Brain microvascular endothelial cell (primary cell): ENCODE measurements at regions not wholly inside any gene's neighbourhood (a gene's known extent, or its start where the extent isn't known, plus 50 kb on each side); places are given as distances from the start of the nearest gene placed in this dataset.

Experiments used
- DNase-seq: peaks from one replicate; pipeline ENCODE4 v3.0.0-alpha.2; 2020
- H3K27ac ChIP-seq: fragments of 250-450 bp; sonication (Bioruptor Pico); 2 replicates; pipeline ENCODE4 v1.5.1; 2020; ENCODE audit warnings: mild to moderate bottlenecking, moderate library complexity
- H3K27me3 ChIP-seq: fragments of 250-450 bp; sonication (Bioruptor Pico); replicated peaks from 2 replicates; pipeline ENCODE4 v1.5.1; 2020; ENCODE audit warnings: mild to moderate bottlenecking
- H3K36me3 ChIP-seq: fragments of 250-450 bp; sonication (Bioruptor Pico); replicated peaks from 2 replicates; pipeline ENCODE4 v1.5.1; 2020; ENCODE audit warnings: mild to moderate bottlenecking
- H3K4me3 ChIP-seq: 2 replicates; pipeline ENCODE4 v1.5.1; 2011; ENCODE audit warnings: low read depth, mild to moderate bottlenecking, control low read depth, low read length, moderate library complexity
- in situ Hi-C: cut with HindIII; loops from 2 replicates; pipeline ENCODE4 v1.10.0; 2017; ENCODE audit warnings: low sequenced_read_pairs, low pct_ligation_motif_present
- TF ChIP-seq, protein P1 (sequence below): IDR thresholded peaks from 2 replicates; pipeline ENCODE4 v1.5.1; 2011; ENCODE audit warnings: low read depth, mild to moderate bottlenecking, moderate library complexity, low read length, control low read depth, inconsistent platforms; ENCODE audit errors: missing control alignments

DNA sequence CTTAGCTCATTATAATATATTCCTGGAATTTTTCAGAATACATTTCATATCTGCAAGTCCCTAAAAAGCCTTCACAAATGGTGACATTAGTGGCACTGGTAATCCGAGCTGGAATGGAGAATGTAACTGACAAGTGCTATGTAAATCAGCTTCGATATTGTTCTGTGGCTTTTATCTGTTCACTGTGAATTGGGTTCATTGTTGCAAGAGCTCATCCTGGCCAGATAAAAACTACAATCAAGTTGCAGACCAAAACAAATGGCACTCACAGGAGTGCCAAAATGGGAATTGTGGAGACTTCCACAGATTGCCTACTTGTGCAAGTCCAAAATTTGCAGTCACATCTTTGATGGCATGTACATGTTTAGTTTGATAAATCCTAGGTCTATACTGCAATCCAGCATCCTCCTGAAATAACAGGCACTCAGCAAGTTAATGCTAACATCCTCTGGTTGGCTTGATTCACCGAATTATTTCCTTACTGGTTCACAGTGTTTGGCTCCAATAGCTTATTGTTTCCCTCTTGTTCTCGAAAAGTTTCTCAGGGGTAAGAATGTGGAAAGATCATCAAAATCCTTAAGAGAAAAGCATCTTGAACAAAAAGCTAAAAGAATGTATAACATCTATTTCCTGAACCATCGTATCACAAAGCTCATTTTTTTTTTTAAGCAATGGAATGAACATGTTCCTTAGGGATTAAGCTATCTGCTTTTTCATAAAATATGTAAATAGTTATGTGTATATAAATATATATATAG lies 904.9 kb downstream of the CENPC start:
- no peak for DNase-seq
- TF ChIP-seq, protein P1, sequence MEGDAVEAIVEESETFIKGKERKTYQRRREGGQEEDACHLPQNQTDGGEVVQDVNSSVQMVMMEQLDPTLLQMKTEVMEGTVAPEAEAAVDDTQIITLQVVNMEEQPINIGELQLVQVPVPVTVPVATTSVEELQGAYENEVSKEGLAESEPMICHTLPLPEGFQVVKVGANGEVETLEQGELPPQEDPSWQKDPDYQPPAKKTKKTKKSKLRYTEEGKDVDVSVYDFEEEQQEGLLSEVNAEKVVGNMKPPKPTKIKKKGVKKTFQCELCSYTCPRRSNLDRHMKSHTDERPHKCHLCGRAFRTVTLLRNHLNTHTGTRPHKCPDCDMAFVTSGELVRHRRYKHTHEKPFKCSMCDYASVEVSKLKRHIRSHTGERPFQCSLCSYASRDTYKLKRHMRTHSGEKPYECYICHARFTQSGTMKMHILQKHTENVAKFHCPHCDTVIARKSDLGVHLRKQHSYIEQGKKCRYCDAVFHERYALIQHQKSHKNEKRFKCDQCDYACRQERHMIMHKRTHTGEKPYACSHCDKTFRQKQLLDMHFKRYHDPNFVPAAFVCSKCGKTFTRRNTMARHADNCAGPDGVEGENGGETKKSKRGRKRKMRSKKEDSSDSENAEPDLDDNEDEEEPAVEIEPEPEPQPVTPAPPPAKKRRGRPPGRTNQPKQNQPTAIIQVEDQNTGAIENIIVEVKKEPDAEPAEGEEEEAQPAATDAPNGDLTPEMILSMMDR: no peak
- H3K27ac ChIP-seq: no peak overlapping the region
- H3K27me3 ChIP-seq: no peaks in the 10 kb centered on the region
- H3K36me3 ChIP-seq: no peaks in the 10 kb centered on the region
- no peak overlapping the region for H3K4me3 ChIP-seq
- in situ Hi-C loops: no loop called here

DNA sequence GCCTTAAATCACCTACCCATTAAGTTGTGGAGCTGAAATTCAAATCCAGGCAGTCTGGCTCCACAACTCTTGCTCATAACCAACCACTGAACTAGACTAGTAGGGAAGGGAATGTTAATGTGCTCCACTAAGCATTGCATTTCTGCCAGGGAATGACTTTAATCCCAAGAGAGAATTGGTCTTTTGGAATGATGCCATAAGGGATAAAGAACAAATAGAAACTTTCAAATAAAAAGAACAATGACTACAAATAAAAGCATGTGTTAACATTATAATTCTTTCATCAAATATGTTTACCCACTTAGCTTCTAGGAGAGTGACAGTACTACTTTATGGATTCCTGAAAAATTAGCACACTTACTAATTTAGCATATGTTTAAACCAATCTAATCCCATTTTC lies 905.9 kb downstream of the CENPC start:
- no peak for DNase-seq
- Histone ChIP-seq H3K4me3 (no peak overlapping the region), H3K27ac (no peak overlapping the region), H3K36me3 (no peaks in the 10 kb centered on the region), H3K27me3 (no peaks in the 10 kb centered on the region)
- in situ Hi-C loops: no loop called here
- TF ChIP-seq, protein P1: no peak

DNA sequence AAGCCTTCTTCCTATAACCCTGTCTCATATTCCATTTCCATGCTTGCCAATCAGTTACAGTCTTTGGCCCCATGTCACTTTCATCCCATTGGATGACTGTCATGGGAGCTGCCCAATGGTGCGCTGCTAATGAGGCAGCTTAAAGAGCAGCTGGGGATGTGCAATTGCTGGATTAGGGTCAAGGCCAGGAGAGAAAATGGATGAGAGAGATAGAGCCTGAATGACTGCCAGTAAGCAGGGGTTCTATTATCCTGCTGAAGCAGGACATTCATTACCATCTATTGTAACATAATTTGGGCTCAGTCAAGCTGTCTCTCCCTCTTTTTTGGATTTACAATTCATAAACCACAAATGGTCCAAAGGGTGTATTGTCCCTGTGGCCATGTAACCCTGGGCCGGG lies 909.0 kb downstream of the CENPC start:
- no peak overlapping the region for H3K27ac ChIP-seq
- TF ChIP-seq, protein P1: no peak
- no peaks in the 10 kb centered on the region for H3K36me3 ChIP-seq
- no peaks in the 10 kb centered on the region for H3K27me3 ChIP-seq
- H3K4me3 ChIP-seq: no peak overlapping the region
- no peak for DNase-seq
- in situ Hi-C loops: no loop called here

DNA sequence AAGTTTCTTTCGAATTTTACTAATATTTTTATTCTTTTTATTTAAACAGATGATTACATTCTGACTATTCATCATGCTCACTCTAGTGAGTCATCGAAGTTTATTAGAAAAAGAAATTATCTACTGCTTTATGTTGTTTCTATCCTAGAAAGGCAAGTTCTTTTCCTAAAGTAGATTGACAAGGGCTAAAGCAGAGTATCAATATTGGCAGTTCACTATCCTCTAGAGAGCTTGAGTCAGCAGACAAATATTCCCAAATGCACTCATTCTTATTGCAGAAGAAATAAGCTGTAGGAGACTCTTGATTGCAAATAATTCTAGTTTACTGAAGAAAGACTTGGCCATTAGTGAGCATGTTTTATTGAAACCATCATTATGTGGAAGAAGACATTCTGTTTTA lies 911.8 kb downstream of the CENPC start:
- no peak for DNase-seq
- H3K27me3 ChIP-seq: no peaks in the 10 kb centered on the region
- TF ChIP-seq, protein P1: no peak
- no peak overlapping the region for H3K4me3 ChIP-seq
- no peak overlapping the region for H3K27ac ChIP-seq
- in situ Hi-C loops: no loop called here
- no peaks in the 10 kb centered on the region for H3K36me3 ChIP-seq

DNA sequence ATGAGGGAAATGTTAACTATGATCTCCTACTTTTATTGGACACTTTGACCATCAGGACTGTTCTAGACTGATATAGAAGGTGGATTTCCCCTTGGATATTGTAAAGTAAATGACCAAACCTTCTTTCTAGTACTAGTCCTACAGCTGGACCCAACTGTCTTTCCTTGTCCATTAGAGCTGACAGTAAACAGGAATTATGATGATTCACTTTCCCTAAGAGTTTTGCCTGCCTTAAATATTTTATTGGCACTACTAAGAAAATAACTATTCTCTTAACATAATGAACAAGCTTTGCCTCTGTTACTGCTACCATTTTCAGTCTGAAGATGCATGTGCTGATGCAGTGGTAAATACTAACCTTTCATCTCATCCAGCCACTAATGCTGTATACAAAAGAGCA lies 915.4 kb downstream of the CENPC start:
- H3K27me3 ChIP-seq: no peaks in the 10 kb centered on the region
- no peak for DNase-seq
- no peak overlapping the region for H3K27ac ChIP-seq
- no peaks in the 10 kb centered on the region for H3K36me3 ChIP-seq
- no peak overlapping the region for H3K4me3 ChIP-seq
- in situ Hi-C loops: no loop called here
- TF ChIP-seq, protein P1: no peak

DNA sequence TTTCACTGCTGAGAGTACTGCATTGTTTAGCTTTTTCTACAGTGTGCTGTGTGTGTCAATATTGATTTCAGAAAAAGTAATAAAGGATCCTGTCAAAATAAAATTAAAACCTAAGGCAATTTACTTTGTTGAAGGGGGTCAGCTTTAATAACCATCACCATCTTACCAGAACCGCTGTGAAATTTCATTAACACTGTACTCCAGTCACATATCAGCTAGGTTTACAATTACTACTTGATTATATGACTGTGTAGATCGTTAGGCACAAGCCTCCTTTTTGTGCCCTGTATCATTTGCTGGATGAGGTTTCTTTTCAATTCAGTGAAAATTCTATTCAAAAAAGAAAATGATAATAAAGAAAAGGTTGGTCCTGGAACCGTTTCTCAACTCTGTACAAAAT lies 917.2 kb downstream of the CENPC start:
- H3K4me3 ChIP-seq: no peak overlapping the region
- no peak for DNase-seq
- H3K36me3 ChIP-seq: no peaks in the 10 kb centered on the region
- no peaks in the 10 kb centered on the region for H3K27me3 ChIP-seq
- TF ChIP-seq, protein P1: no peak
- no peak overlapping the region for H3K27ac ChIP-seq
- in situ Hi-C loops: no loop called here
